Skin epidermis (tissue), 12 donors: ENCODE measurements at regions not wholly inside any gene's neighbourhood (a gene's known extent, or its start where the extent isn't known, plus 50 kb on each side); places are given as distances from the start of the nearest gene placed in this dataset.

Experiments used
- H3K27ac ChIP-seq, 21 experiments: fragments of 200-600 bp; sonication (generic) in 11 of 21; one replicate each; pipeline ENCODE4 v1.5.0; 2020; ENCODE audit warnings: mild to moderate bottlenecking in 3 of 21, inconsistent platforms in 2 of 21, moderate library complexity in 2 of 21
- H3K4me3 ChIP-seq, 7 experiments: fragments of 200-600 bp; sonication (generic) in 2 of 7; one replicate each; pipeline ENCODE4 v1.5.0; 2020; ENCODE audit warnings: inconsistent platforms in 2 of 7, mild to moderate bottlenecking in 2 of 7, moderate library complexity in 1 of 7

DNA sequence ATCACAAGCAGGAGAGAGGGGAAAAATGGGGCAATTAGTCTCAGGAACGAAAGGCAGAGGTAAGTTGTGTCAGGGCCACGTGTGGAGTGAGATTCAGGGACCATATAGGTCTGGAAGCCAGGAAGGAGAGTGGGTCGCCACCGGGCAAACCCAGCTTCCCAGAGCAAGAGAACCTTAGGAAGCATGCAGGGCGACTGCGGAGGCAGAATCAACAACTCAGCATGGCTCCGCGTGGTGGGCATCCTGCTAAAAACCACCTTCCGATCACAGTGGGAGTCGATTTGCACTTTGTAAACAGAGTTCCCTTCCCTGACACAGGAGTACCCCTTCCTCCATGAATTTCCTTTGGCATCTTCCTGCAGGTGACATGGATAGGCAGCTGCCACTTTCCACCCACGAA, 114.6 kb downstream of the TTC32 start:
- H3K27ac ChIP-seq: no peak overlapping the region

DNA sequence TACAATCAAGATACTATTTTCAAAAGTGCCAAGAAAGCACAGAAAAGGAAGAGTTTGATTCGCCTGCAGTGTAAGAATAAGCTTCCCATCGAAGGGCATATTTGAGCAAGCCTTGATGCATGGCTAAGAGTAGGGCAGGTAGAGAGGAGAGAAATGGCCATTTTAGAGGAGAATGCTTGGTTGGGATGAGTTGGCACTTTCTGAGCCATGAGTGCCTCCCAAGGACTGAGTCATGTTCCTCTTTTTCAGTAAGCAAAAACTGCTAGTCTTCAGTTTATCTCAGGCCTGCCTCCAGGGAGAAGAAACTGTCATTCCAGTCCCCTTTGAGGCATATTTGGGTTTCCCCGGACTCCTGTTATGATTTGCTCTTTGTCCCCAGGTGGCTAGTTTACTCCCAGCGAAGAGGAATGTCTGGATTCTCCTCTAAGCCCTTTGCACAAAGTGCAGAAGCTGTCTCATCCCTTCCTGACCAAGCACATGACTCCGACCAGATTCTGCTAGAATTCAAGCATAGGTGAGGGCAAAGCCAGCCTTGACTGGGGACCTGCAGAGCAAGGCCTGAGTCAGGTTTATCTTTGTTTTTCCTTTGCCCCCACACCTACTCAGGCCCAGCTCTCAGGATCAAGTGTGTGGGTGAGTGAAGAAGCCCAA, 115.2 kb downstream of the TTC32 start:
- H3K4me3 ChIP-seq: no peak overlapping the region
- H3K27ac ChIP-seq: no peak overlapping the region

More for the DNA sequence above, 114.6 kb downstream of the TTC32 start:
- no peak overlapping the region for H3K4me3 ChIP-seq

DNA sequence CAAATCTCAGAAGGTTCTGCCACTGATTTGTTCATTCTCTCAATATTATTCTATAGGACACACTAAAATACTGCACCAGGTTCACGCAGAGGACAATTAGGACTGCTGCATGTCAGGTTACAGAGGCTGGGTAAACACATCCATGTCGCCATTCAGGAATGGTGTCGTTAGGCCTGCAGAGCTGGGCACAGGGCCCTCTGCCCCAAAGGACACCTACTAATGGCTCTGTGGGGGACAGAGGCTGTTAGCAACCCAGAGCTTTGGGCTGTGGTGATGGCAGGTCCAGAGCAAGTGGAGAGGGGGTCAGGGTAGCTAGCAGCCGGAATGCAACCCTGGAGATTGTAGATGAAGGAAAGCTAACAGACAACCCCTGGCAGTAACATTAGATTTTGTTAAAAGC, 115.9 kb downstream of the TTC32 start:
- no peak overlapping the region for H3K4me3 ChIP-seq
- peak overlapping the region in 1 of 21 experiments; percentile 27 for H3K27ac ChIP-seq

DNA sequence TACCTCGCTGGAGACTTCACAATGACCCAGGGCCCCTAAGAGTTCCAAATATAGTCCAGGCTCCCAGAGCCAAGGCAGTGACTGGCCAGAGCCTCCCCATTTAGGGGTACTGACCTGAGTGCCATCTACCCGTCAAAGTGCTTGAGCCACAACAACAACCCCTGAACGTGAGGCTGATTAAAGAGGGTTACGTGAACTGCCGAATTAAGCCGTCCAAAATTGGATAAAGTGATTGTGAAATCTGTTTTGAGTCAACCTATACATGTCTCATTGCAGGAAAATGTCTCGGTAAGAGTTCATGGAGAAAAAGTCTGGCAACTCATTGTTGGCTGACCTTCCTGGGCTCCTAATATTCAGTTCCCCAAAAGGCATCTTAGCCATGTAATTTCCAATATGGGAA, 116.3 kb downstream of the TTC32 start:
- H3K27ac ChIP-seq: no peak overlapping the region
- no peak overlapping the region for H3K4me3 ChIP-seq

DNA sequence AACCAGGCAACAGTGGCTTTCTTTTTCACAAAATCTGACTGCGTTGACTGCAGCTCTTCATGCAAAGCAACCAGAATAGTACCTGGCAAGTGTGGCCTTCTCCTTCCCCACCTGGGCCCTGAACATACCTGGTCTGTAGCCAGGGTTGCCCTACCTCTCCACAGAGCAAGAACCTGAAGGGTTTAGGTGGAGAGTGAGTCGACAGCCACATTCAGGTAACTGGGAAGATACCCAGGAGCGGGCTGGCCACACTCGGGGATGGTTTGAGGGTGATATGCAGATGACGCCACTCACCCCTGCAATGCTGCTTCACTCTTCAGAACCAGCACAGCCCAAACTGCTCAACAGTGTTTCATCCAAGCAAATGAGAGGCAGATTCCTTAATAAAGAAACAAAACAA, 117.3 kb downstream of the TTC32 start:
- Histone ChIP-seq H3K4me3 (no peak overlapping the region), H3K27ac (no peak overlapping the region)

DNA sequence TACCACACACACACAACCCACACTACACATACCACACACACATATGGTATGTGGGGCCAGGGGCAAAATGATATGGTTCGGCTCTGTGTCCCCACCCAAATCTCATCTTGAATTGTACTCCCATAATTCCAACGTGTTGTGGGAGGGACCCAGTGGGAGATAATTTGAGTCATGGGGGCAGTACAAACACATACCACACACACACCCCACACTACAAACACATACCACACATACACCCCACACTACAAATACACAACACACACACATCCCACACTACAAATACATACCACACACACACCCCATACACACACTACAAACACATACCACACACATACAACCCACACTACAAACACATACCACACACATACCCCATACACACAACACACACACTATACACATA, 117.8 kb downstream of the TTC32 start:
- H3K27ac ChIP-seq: no peak overlapping the region
- no peak overlapping the region for H3K4me3 ChIP-seq

DNA sequence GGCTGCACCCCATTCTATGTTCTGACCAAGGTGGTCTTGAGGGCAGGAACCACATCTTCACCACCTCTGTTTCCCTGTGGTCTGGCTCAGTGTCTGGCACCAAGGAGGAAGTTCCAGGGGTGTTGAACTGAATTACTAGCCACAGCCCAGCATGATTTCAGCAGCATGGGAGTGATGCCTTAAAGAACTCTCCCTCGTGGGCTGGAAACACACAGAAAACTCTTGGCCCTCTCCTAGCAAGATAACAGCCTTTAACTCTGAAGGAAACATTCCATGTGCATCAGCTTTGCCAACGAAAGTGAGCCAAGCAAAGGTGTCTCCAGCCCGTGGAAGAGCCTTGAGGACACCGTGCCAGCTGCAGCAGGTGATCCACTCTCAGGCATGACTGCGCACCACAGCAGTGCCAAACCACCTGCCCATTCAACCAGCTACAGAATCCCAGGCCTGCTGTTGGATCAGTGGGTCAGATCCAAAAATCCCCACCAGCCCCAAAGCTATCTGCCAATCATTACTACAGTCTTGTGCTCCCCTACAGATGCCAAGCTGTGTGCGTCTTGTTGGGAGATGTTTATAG, 124.8 kb downstream of the TTC32 start:
- H3K4me3 ChIP-seq: no peak overlapping the region
- no peak overlapping the region for H3K27ac ChIP-seq

DNA sequence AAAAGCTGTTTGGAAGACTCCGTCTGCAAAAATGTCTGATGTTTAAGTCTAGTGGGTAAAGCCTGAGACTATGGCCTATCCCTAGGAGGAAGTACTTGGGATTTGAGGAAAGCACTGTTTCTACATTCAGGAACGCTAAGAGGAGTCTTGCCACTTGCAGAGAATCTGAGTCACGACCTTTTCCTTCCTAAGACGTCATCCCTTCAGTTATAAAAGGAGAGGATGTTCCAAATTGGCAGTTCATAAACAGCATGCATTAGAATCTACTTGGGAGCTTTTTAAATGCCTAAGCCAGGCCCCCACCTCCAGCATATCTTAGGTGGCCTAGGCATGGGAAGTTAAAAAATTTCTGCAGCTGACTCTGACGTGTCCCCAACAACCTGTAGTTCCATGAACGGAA, 125.9 kb downstream of the TTC32 start:
- Histone ChIP-seq H3K4me3 (no peak overlapping the region), H3K27ac (no peak overlapping the region)

DNA sequence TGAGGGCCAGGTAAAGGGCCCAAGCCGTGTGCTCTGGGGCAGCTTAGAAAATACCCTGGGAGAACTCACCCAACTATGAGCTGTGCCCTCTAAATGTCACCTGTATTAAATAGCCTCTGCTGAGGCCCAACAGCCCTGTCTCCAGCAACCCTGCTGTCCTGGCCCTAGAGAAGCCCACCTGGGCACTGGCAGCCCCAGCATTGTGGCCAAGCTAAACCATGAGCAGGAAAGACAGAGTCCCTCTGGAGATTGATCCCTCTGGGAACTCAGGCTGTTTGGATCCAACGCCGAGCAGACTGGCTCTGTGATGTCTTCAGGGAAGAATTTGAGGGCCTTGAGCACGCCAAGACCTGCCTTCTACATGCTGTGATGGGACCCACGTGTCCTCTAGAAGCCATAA, 126.5 kb downstream of the TTC32 start:
- no peak overlapping the region for H3K4me3 ChIP-seq
- H3K27ac ChIP-seq: no peak overlapping the region

DNA sequence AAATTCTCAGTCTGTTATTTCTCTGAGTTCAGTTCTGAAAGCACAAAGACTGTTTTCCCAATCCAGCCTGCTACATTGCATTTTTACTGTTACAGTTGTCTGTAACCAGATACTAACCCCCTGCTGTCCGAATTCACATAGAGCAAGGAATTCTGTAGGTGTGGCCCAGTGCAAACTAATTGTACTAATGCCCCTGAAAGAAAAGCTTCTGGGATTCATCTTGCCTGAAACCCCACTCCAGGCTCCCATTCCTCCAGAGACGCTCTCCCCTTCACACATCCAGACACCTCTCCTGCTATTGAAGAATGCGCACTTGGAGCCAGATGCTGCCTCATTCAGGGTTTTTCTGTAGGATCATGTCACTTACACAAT, 127.0 kb downstream of the TTC32 start:
- no peak overlapping the region for H3K27ac ChIP-seq
- no peak overlapping the region for H3K4me3 ChIP-seq

DNA sequence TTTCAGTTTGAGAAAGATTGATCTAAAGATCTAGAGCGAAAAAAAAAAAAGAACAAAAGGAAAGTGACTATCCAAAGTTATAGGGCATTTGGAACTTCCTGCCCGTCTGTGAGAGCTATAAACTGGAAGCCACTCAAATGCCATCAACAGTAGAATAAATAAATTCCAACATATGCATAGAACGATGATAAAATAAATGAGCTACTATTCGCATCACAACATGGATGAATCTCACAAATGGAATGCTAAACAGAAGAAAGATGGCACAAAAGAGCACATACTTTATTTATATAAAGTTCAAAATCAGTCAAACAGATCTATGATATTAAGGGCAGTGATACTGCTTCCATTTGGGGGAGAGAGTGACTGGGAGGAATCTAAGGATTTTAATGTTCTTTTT, 128.8 kb downstream of the TTC32 start:
- Histone ChIP-seq H3K27ac (no peak overlapping the region), H3K4me3 (no peak overlapping the region)

DNA sequence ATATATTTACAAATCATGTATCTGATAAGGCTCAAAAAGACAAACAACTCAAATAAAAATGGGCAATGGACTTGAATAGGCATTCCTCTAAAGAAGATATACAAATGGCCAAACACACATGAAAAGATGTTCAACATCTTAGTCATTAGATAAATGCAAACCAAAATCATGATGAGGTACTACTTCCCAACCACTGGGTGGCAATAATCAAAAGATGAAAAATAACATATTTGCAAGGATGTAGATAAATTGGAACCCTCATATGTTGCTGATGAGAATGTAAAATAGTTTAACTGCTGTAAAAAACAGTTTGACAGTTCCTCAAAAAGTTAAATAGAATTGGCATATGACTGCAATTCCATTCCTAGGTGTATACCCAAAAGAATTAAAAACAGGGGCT, 132.3 kb downstream of the TTC32 start:
- Histone ChIP-seq H3K27ac (no peak overlapping the region), H3K4me3 (no peak overlapping the region)

DNA sequence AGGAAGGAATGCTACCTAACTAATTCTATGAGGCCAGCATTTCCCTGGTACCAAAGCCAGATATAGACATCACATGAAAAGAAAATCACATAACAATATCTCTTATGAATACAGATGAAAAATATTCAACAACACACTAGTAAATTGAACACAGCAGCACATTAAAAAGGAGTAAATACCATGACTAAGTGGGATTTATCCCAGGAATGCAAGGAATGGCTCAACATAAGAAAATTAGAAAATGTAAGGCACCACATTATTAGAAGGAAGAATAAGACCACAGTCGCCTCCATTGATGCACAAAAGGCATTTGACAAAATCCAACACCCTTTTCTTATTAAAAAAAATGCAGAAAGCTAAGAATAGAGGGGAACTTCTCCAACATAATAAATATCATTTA, 133.9 kb downstream of the TTC32 start:
- Histone ChIP-seq H3K4me3 (no peak overlapping the region), H3K27ac (peak overlapping the region in 1 of 21 experiments; percentile 40)

DNA sequence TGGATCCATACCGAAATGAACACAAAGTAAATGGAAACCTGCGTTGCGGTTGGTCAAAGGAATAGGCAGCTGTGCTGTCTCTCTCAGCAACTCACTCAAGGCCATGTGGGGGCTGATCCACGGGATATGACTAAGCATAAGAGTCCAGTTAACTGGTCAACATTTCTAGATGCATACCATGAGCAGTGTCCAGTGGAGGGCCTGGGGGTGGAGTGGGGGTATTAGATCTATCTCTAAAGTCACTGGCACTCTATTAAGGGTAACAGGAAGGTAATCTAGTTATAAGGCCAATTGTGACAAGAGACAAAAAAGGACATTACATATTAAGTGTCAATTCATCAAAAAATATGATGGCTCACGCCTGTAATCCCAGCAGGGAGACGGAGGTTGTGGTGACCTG, 136.8 kb downstream of the TTC32 start:
- Histone ChIP-seq H3K4me3 (no peak overlapping the region), H3K27ac (no peak overlapping the region)

DNA sequence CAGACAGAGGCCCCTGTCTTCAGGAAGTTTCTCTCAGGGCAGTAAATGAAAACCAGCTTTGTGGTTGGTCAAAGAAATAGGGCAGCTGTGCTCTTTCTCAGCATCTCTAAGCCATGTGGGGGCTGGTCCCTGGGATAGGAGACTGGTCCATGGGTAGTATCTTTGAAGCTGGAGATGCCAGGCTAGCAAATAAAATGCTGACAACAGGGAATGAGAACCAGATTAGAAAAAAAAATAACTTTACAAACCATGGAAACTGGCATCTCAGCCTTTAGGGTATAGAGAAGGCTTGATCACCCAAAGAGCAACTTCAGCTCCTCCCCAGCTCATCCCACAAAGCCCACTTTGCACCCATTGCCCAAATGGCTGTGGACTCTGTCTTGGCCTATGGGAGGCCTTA, 138.1 kb downstream of the TTC32 start:
- no peak overlapping the region for H3K27ac ChIP-seq
- H3K4me3 ChIP-seq: no peak overlapping the region

DNA sequence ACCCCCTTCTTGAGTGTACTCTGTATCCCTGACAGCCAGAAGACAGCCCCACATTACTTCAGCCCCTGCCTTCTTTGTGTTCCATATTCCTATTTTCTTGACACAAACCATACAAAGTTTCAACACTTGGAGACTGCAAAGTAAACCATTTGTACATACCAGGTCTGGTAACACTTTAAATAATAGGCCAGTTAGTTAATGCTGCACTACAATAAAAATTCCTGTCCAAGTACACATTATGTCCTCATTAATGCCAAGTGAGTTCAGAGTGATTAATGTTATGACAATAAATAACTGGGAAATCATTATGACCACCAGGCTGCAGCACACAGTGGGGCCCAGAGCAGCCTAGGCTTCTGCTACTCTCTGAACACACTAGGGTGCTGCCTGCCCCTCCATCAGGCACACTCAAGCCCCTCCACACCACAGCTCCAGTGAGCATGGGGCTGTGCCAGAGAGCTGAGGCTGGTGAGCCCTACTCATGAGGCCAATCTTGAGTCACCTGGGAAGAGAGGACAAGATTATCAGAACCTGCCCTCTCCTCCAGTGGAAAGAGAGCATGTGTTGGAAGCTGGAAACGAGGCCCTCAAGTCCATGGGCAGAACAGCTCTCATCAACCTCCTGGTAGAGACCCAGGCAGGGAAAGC, 138.7 kb downstream of the TTC32 start:
- peak overlapping the region in 1 of 21 experiments; percentile 24 for H3K27ac ChIP-seq
- H3K4me3 ChIP-seq: no peak overlapping the region

DNA sequence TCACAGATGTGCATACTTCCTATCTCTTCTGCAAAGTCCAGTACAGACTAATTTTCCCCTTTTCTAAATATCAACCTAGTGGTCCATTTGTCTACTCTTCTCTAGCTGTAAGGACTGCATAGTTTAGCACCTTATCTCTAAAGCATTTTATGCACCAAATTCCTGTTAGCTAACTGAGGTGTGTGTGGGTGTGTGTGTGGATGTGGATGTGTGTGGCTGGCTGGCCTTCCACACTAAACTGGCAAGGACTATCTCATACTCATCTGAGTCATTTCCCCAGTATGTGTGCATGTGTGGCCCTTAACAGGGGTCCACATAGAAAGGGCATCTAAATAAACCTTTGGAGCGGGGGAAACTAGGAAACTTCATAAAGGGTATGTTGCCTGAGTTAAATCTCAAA, 139.6 kb downstream of the TTC32 start:
- Histone ChIP-seq H3K27ac (no peak overlapping the region), H3K4me3 (no peak overlapping the region)

DNA sequence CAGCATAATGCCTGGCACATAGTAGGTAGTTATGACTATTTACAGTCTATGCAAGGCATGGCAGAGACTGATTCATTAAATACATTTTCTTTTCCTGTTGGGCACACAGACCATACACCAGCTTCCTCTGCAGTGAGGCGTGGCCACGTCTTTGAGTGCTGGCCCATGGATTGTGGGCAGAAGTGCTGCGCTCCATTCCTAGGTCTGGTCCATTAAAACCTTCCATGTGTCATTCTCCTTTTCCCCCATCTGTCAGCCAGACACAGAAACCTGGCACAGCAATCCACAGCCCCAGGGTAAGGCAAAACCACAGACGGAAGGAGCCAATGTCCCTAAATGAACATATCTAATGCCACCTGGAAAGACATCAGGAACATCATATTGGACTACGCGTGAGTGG, 141.9 kb downstream of the TTC32 start:
- Histone ChIP-seq H3K27ac (no peak overlapping the region), H3K4me3 (no peak overlapping the region)

DNA sequence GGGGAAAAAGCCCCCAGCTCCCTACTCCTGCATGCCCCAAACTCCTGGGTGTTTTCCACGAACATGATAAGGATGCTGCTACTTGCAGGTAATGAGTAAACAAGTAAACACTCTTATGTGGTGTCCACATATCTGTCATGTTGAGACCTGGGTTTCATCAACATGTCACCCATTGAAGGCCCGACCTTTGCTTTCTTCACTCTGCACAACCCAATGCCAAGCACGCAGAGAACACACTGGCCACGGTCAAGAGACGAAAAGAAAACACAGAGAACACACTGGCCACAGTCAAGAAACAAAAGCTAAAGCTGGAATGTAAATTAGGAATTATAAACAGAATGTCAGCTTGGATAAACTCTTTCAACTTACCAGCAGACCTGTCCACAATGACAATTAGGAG, 143.1 kb downstream of the TTC32 start:
- no peak overlapping the region for H3K4me3 ChIP-seq

DNA sequence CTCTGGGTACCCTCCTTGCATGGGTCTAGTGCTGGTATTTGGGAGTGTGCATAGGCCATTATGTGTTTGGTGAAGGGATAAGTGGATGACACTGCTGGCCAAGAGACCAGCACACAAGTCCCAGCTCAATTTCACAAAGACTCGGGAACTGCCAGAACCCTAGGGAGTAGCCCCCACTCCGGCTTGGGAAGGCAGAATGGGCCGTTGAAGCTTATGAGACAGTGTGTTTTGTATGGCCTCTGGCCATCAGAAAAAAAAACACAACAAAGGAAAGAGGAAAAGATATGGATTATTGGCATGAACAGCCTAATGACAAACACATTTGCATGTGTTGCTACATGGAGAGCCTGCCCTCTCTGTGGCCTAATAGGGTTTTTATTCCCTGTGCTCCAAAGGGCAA, 144.2 kb downstream of the TTC32 start:
- Histone ChIP-seq H3K27ac (no peak overlapping the region), H3K4me3 (no peak overlapping the region)

More for the DNA sequence above, 143.1 kb downstream of the TTC32 start:
- H3K27ac ChIP-seq: no peak overlapping the region

DNA sequence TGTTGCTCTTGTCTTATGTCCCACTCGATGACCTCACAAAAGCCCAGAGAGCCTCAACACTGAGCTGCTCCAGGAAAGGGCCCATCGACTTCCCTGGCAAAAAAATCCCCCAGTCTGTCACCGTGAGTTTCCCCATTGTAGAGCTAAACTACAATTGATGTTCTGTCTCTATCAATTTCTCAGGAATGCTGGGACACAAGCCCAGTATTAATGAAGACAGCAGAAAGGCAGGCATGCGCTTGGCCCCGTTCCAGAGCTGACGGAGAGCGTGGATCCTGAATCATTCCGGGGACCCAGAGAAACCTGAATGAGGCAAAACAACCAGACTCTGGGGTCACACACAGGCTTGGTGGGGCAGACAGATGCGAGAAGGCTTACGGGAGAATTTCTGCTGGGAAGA, 146.9 kb downstream of the TTC32 start:
- H3K4me3 ChIP-seq: no peak overlapping the region

DNA sequence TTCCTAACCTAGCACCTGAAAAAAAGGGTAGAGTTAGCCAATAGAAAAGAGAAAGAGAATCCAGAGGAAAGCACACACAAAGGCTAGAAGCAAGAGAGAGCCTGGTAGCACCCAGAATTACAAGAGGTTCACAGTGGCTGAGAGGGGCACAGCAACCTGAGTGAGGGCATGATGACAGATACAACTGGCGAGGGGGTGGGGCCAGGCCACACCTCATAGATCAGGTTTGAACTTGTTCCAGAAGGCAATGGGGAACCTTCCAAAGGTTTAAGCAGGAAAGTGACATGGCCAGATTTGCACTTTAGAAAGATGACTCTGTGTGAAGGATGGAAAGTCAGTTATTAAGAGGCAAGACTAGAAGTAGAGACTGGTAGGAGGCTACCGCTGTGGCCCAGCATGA, 148.0 kb downstream of the TTC32 start:
- Histone ChIP-seq H3K4me3 (no peak overlapping the region), H3K27ac (no peak overlapping the region)

More for the DNA sequence above, 146.9 kb downstream of the TTC32 start:
- no peak overlapping the region for H3K27ac ChIP-seq
